Fibroblast of mammary gland (primary cell): ENCODE measurements at regions not wholly inside any gene's neighbourhood (a gene's known extent, or its start where the extent isn't known, plus 50 kb on each side); places are given as distances from the start of the nearest gene placed in this dataset.

ENCODE experiments used
- DNase-seq: peaks from one replicate; pipeline ENCODE4 v3.0.0-alpha.2; 2010; ENCODE audit warnings: low read depth
- H3K4me3 ChIP-seq: 2 replicates; pipeline ENCODE4 v1.5.1; 2011; ENCODE audit warnings: low read depth, mild to moderate bottlenecking, low read length, moderate library complexity; ENCODE audit not compliant: control insufficient read depth
- TF ChIP-seq, protein P1 (sequence below): conservative IDR thresholded peaks from 2 replicates; pipeline ENCODE4 v1.5.1; 2011; ENCODE audit warnings: low read depth, low read length, inconsistent platforms; ENCODE audit not compliant: control insufficient read depth, insufficient read depth

GRCh38 chr21:28334407-28334806 lies 658.3 kb downstream of the LTN1 start:
- DNase-seq, result peak; percentile 21
- TF ChIP-seq, protein P1, sequence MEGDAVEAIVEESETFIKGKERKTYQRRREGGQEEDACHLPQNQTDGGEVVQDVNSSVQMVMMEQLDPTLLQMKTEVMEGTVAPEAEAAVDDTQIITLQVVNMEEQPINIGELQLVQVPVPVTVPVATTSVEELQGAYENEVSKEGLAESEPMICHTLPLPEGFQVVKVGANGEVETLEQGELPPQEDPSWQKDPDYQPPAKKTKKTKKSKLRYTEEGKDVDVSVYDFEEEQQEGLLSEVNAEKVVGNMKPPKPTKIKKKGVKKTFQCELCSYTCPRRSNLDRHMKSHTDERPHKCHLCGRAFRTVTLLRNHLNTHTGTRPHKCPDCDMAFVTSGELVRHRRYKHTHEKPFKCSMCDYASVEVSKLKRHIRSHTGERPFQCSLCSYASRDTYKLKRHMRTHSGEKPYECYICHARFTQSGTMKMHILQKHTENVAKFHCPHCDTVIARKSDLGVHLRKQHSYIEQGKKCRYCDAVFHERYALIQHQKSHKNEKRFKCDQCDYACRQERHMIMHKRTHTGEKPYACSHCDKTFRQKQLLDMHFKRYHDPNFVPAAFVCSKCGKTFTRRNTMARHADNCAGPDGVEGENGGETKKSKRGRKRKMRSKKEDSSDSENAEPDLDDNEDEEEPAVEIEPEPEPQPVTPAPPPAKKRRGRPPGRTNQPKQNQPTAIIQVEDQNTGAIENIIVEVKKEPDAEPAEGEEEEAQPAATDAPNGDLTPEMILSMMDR, result no peak

GRCh38 chr21:28333578-28334075 lies 659.0 kb downstream of the LTN1 start:
- no peak overlapping the region for H3K4me3 ChIP-seq
- DNase-seq, result peak; percentile 86
- TF ChIP-seq, protein P1, result no peak

More at GRCh38 chr21:28334407-28334806, 658.3 kb downstream of the LTN1 start:
- no peak overlapping the region for H3K4me3 ChIP-seq

DNA sequence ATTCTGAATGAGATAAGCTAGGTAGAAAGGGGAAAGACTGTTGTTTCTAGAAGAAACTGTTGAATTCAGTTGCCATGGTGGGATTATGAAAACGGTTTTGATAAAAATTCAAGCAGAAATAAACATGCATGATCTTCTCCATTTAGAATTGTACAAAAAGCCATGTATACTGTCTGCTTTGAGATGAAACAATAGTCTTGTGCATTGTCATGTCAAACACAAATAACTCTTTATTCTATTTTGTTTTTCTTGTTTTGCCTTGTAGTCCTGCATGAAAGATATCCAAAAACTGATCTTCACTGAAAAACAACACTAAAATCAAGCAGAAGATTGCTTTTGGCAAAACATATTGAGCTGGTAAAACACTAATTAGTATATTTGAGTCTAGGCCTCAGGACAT lies 659.9 kb downstream of the LTN1 start:
- TF ChIP-seq, protein P1, result no peak
- no peak overlapping the region for H3K4me3 ChIP-seq
- DNase-seq, result no peak

DNA sequence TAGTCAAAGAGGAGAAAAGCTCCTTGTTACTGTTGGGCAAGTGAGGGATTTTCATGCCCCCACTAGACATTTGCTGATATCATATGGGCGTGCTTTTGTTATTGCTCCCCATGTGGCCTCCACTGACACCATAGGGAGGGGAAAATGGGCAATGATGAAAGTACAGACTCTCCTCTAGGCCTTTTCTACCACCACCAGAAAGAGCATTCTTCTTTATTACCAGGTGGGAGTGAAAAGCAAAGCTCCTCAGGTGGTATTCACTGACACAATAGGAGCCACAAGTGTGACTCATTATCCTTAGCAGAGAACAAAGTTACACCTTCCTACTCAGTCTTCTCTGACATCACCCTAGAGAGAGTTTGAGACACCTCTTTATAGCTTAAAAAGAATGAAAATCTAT lies 667.1 kb downstream of the LTN1 start:
- TF ChIP-seq, protein P1, result no peak
- no peak overlapping the region for H3K4me3 ChIP-seq
- no peak for DNase-seq

GRCh38 chr21:28324690-28325089 lies 668.0 kb downstream of the LTN1 start:
- no peak overlapping the region for H3K4me3 ChIP-seq
- TF ChIP-seq, protein P1, result no peak
- no peak for DNase-seq

- H3K4me3 ChIP-seq, result no peak overlapping the region
- DNase-seq, result no peak
- TF ChIP-seq, protein P1, result no peak
These were observed 675.3 kb downstream of the LTN1 start for GRCh38 chr21:28317177-28317950.
